ENCODE measurements at regions not wholly inside any gene's neighbourhood (a gene's known extent, or its start where the extent isn't known, plus 50 kb on each side); places are given as distances from the start of the nearest gene placed in this dataset.

DNA sequence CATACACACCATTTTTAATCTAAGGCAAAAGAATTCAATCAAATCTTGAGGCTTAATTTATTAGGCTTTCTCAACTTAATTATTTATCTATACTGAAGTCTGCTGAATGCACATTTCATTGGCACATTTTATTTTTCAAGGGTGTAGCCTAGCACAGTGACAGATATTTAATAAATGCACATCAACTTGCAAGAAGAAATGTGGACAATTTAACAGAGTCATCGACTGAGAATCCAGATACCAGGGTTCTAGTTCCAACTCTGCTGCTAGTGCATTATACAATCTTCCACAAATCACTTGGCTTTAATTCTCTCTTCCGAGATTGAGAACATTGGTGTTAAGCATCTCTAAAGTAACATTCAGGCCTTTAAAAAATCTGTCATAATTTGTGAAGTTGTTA is 88.5 kb upstream of the RBBP8 start:
- H3K4me3 ChIP-seq (replicated peaks in 1 of 2; ENCODE audit: low read depth in 1 of 2, low read length in 2 of 2) = no peak overlapping the region
- no peaks in the 10 kb centered on the region for H3K9me2 ChIP-seq (ENCODE audit: insufficient read depth)
- no peak for ATAC-seq
- DNase-seq (ENCODE audit: low read depth, low spot score) = no peak
- BruUV-seq (replicated peaks) = no TSS peak
- H3K27ac ChIP-seq (ENCODE audit: low read depth, low read length) = no peak overlapping the region
- peak overlapping the region; percentile 4; the same call in 1 of the 2 replicates for H3K4me2 ChIP-seq (ENCODE audit: low read length)
- H3K27me3 ChIP-seq (ENCODE audit: insufficient read depth, low read length) = no peaks in the 10 kb centered on the region
- no peaks in the 10 kb centered on the region for H3K79me2 ChIP-seq (ENCODE audit: insufficient read depth, low read length)
- no peak overlapping the region for H3K9ac ChIP-seq (ENCODE audit: low read length)
- H4K20me1 ChIP-seq (ENCODE audit: insufficient read depth) = no peaks in the 10 kb centered on the region
- RAD21 ChIA-PET (ENCODE audit: low non-redundant PET in 1 of 2, low total read pairs in 2 of 2, uncharacterized antibody in 2 of 2, unreplicated experiment in 2 of 2) = no interaction called here
- no peaks in the 10 kb centered on the region for H3K36me3 ChIP-seq (ENCODE audit: control insufficient read depth in 1 of 2, insufficient read depth in 2 of 2, low read length in 2 of 2)
- TF ChIP-seq CBX3 (IDR thresholded peaks at IDR 0.05; ENCODE audit: low read depth) (no peak), EZH2 (IDR thresholded peaks at IDR 0.05) (no peak), JUND (IDR thresholded peaks at IDR 0.05) (no peak), POLR2A (IDR thresholded peaks at IDR 0.05; ENCODE audit: borderline replicate concordance, extremely low read depth, insufficient read depth, insufficient read length) (no peak), ZNF274 (IDR thresholded peaks at IDR 0.05; ENCODE audit: low read depth, low read length) (no peak), YY1 (IDR thresholded peaks at IDR 0.05; ENCODE audit: extremely low read depth, insufficient replicate concordance, low read depth, low read length) (no peak), SRF (IDR thresholded peaks at IDR 0.05; ENCODE audit: low read depth) (no peak), SP1 (IDR thresholded peaks at IDR 0.05; ENCODE audit: low read depth) (no peak), EZH2phosphoT487 (IDR thresholded peaks at IDR 0.05; ENCODE audit: borderline replicate concordance) (no peak), ELF1 (IDR thresholded peaks at IDR 0.05; ENCODE audit: borderline replicate concordance, low read depth) (no peak)
- TF ChIP-seq, protein P1, sequence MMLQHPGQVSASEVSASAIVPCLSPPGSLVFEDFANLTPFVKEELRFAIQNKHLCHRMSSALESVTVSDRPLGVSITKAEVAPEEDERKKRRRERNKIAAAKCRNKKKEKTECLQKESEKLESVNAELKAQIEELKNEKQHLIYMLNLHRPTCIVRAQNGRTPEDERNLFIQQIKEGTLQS (IDR thresholded peaks at IDR 0.05) = no peak
- TF ChIP-seq, protein P2, sequence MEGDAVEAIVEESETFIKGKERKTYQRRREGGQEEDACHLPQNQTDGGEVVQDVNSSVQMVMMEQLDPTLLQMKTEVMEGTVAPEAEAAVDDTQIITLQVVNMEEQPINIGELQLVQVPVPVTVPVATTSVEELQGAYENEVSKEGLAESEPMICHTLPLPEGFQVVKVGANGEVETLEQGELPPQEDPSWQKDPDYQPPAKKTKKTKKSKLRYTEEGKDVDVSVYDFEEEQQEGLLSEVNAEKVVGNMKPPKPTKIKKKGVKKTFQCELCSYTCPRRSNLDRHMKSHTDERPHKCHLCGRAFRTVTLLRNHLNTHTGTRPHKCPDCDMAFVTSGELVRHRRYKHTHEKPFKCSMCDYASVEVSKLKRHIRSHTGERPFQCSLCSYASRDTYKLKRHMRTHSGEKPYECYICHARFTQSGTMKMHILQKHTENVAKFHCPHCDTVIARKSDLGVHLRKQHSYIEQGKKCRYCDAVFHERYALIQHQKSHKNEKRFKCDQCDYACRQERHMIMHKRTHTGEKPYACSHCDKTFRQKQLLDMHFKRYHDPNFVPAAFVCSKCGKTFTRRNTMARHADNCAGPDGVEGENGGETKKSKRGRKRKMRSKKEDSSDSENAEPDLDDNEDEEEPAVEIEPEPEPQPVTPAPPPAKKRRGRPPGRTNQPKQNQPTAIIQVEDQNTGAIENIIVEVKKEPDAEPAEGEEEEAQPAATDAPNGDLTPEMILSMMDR (IDR thresholded peaks at IDR 0.05 in 2 of 3, conservative IDR thresholded peaks at IDR 0.05 in 1 of 3; ENCODE audit: borderline replicate concordance in 1 of 3, insufficient read depth in 1 of 3, low read depth in 2 of 3, low read length in 2 of 3) = no peak
- TF ChIP-seq, protein P3, sequence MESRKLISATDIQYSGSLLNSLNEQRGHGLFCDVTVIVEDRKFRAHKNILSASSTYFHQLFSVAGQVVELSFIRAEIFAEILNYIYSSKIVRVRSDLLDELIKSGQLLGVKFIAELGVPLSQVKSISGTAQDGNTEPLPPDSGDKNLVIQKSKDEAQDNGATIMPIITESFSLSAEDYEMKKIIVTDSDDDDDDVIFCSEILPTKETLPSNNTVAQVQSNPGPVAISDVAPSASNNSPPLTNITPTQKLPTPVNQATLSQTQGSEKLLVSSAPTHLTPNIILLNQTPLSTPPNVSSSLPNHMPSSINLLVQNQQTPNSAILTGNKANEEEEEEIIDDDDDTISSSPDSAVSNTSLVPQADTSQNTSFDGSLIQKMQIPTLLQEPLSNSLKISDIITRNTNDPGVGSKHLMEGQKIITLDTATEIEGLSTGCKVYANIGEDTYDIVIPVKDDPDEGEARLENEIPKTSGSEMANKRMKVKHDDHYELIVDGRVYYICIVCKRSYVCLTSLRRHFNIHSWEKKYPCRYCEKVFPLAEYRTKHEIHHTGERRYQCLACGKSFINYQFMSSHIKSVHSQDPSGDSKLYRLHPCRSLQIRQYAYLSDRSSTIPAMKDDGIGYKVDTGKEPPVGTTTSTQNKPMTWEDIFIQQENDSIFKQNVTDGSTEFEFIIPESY (IDR thresholded peaks at IDR 0.05; ENCODE audit: extremely low read depth, insufficient replicate concordance, low read length) = no peak
- intact Hi-C loops (cut with micrococcal nuclease) = no loop called here
- POLR2A ChIA-PET = no interaction called here
- H3K4me1 ChIP-seq (ENCODE audit: control insufficient read depth in 1 of 2, insufficient read depth in 2 of 2, low read length in 2 of 2) = peaks cover 14% of the 10 kb centered on the region in 2 experiments
- no peak overlapping the region for H2AFZ ChIP-seq (ENCODE audit: low read depth, low read length, poor library complexity, severe bottlenecking)
- CTCF ChIA-PET = no interaction called here
- no peaks in the 10 kb centered on the region for H3K9me3 ChIP-seq (ENCODE audit: control insufficient read depth in 1 of 2, insufficient read depth in 1 of 2, low read depth in 1 of 2, low read length in 2 of 2)

All from HCT116 (cell line).